ENCODE measurements at regions not wholly inside any gene's neighbourhood (a gene's known extent, or its start where the extent isn't known, plus 50 kb on each side); places are given as distances from the start of the nearest gene placed in this dataset.

- H3K36me3 ChIP-seq (replicated peaks in 1 of 2; ENCODE audit: insufficient read depth in 1 of 2, low read depth in 2 of 2) = no peaks in the 10 kb centered on the region
- H3K9me3 ChIP-seq = no peaks in the 10 kb centered on the region
- intact Hi-C loops (cut with DNase I) = no loop called here
- no peaks in the 10 kb centered on the region for H3K4me1 ChIP-seq
- DNase-seq (no peak), ATAC-seq (no peak)
- TF ChIP-seq CTCF (IDR thresholded peaks at IDR 0.05) = no peak
- TF ChIP-seq POLR2A (IDR thresholded peaks at IDR 0.05) = no peak
- H3K27ac ChIP-seq = no peak overlapping the region
- H3K27me3 ChIP-seq = no peaks in the 10 kb centered on the region
- no peak overlapping the region for H3K4me3 ChIP-seq
- 10 to 21% methylated on average over 1 of the region's 1 CpG for WGBS, 2 donors
Observed at GRCh38 chr3:144041960-144042556, 70.4 kb downstream of the DIPK2A start.

- no peak for ATAC-seq
- no peaks in the 10 kb centered on the region for H3K9me3 ChIP-seq
- no peak overlapping the region for H3K27ac ChIP-seq
- H3K27me3 ChIP-seq = no peaks in the 10 kb centered on the region
- H3K36me3 ChIP-seq (replicated peaks in 1 of 2; ENCODE audit: insufficient read depth in 1 of 2, low read depth in 2 of 2) = no peaks in the 10 kb centered on the region
- intact Hi-C loops (cut with DNase I) = no loop called here
- no peak for DNase-seq
- H3K4me3 ChIP-seq = no peak overlapping the region
- WGBS, 2 donors = 80% methylated on average over 1 of the region's 1 CpG
- no peaks in the 10 kb centered on the region for H3K4me1 ChIP-seq
- TF ChIP-seq CTCF (IDR thresholded peaks at IDR 0.05) (no peak), POLR2A (IDR thresholded peaks at IDR 0.05) (no peak)
Observed at GRCh38 chr3:144045766-144046165, 74.1 kb downstream of the DIPK2A start.

GRCh38 chr3:144049374-144049773, 77.8 kb downstream of the DIPK2A start:
- H3K9me3 ChIP-seq = no peaks in the 10 kb centered on the region
- no peaks in the 10 kb centered on the region for H3K27me3 ChIP-seq
- no peak for ATAC-seq
- intact Hi-C loops (cut with DNase I) = no loop called here
- no peaks in the 10 kb centered on the region for H3K36me3 ChIP-seq (replicated peaks in 1 of 2; ENCODE audit: insufficient read depth in 1 of 2, low read depth in 2 of 2)
- H3K4me3 ChIP-seq = no peak overlapping the region
- TF ChIP-seq POLR2A (IDR thresholded peaks at IDR 0.05) (no peak), CTCF (IDR thresholded peaks at IDR 0.05) (no peak)
- DNase-seq = no peak
- H3K4me1 ChIP-seq = no peaks in the 10 kb centered on the region
- H3K27ac ChIP-seq = no peak overlapping the region
- 82 to 92% methylated on average over 5 of the region's 5 CpGs for WGBS, 2 donors

- no peaks in the 10 kb centered on the region for H3K27me3 ChIP-seq
- DNase-seq (no peak), ATAC-seq (no peak)
- intact Hi-C loops (cut with DNase I) = no loop called here
- H3K4me3 ChIP-seq = no peak overlapping the region
- no peaks in the 10 kb centered on the region for H3K4me1 ChIP-seq
- H3K27ac ChIP-seq = no peak overlapping the region
- TF ChIP-seq CTCF (IDR thresholded peaks at IDR 0.05) = no peak
- H3K9me3 ChIP-seq = no peaks in the 10 kb centered on the region
- no peaks in the 10 kb centered on the region for H3K36me3 ChIP-seq (replicated peaks in 1 of 2; ENCODE audit: insufficient read depth in 1 of 2, low read depth in 2 of 2)
Observed at GRCh38 chr3:144051211-144051610, 79.6 kb downstream of the DIPK2A start.

- Histone ChIP-seq H3K4me3 (no peak overlapping the region), H3K9me3 (no peaks in the 10 kb centered on the region), H3K4me1 (no peaks in the 10 kb centered on the region), H3K27ac (no peak overlapping the region), H3K27me3 (no peaks in the 10 kb centered on the region), H3K36me3 (replicated peaks in 1 of 2; ENCODE audit: insufficient read depth in 1 of 2, low read depth in 2 of 2) (no peaks in the 10 kb centered on the region)
- intact Hi-C loops (cut with DNase I) = no loop called here
- TF ChIP-seq CTCF (IDR thresholded peaks at IDR 0.05) (no peak), POLR2A (IDR thresholded peaks at IDR 0.05) (no peak)
- DNase-seq = no peak
- ATAC-seq = no peak
Observed at GRCh38 chr3:144052275-144052674, 80.7 kb downstream of the DIPK2A start.

Measured in body of pancreas (tissue), 4 donors.